ENCODE measurements at regions not wholly inside any gene's neighbourhood (a gene's known extent, or its start where the extent isn't known, plus 50 kb on each side); places are given as distances from the start of the nearest gene placed in this dataset.
"Not testable (repeated sequence)": the region's sequence is repeated elsewhere in the genome, so short reads cannot be mapped to it uniquely, and the experiment has no call there.

GRCh38 chr2:64243081-64244036, 99.1 kb upstream of the PELI1 start:
- DNase-seq (ENCODE audit: low read depth, low spot score): no peak
- in situ Hi-C loops (cut with HindIII; ENCODE audit: low pct_unique_long_range_greater_than_20kb, low sequenced_read_pairs): no loop called here

GRCh38 chr2:64244037-64244416, 99.8 kb upstream of the PELI1 start:
- DNase-seq (ENCODE audit: low read depth, low spot score): no peak
- in situ Hi-C loops (cut with HindIII; ENCODE audit: low pct_unique_long_range_greater_than_20kb, low sequenced_read_pairs): no loop called here

- no peak for DNase-seq (ENCODE audit: low read depth, low spot score)
- in situ Hi-C loops (cut with HindIII; ENCODE audit: low pct_unique_long_range_greater_than_20kb, low sequenced_read_pairs): no loop called here
Measured at GRCh38 chr2:64245631-64246030, 101.4 kb upstream of the PELI1 start.

- DNase-seq (ENCODE audit: low read depth, low spot score): no peak
- in situ Hi-C loops (cut with HindIII; ENCODE audit: low pct_unique_long_range_greater_than_20kb, low sequenced_read_pairs): no loop called here
Measured at GRCh38 chr2:64246962-64247361, 102.7 kb upstream of the PELI1 start.

GRCh38 chr2:64249426-64249825, 105.2 kb upstream of the PELI1 start:
- in situ Hi-C loops (cut with HindIII; ENCODE audit: low pct_unique_long_range_greater_than_20kb, low sequenced_read_pairs): no loop called here
- DNase-seq (ENCODE audit: low read depth, low spot score): no peak

- DNase-seq (ENCODE audit: low read depth, low spot score): no peak
- in situ Hi-C loops (cut with HindIII; ENCODE audit: low pct_unique_long_range_greater_than_20kb, low sequenced_read_pairs): no loop called here
Measured at GRCh38 chr2:64250063-64250462, 105.8 kb upstream of the PELI1 start.

- in situ Hi-C loops (cut with HindIII; ENCODE audit: low pct_unique_long_range_greater_than_20kb, low sequenced_read_pairs): no loop called here
- DNase-seq (ENCODE audit: low read depth, low spot score): no peak
Measured at GRCh38 chr2:64250751-64251423, 106.7 kb upstream of the PELI1 start.

- no peak for DNase-seq (ENCODE audit: low read depth, low spot score)
- in situ Hi-C loops (cut with HindIII; ENCODE audit: low pct_unique_long_range_greater_than_20kb, low sequenced_read_pairs): no loop called here
Measured at GRCh38 chr2:64251497-64252250, 107.5 kb upstream of the PELI1 start.

- DNase-seq (ENCODE audit: low read depth, low spot score); in situ Hi-C loops (cut with HindIII; ENCODE audit: low pct_unique_long_range_greater_than_20kb, low sequenced_read_pairs): not testable (repeated sequence)
Measured at GRCh38 chr2:64252251-64252978, 108.2 kb upstream of the PELI1 start.

GRCh38 chr2:64253421-64253820, 109.2 kb upstream of the PELI1 start:
- in situ Hi-C loops (cut with HindIII; ENCODE audit: low pct_unique_long_range_greater_than_20kb, low sequenced_read_pairs); DNase-seq (ENCODE audit: low read depth, low spot score): not testable (repeated sequence)

GRCh38 chr2:64258566-64258965, 114.3 kb upstream of the PELI1 start:
- in situ Hi-C loops (cut with HindIII; ENCODE audit: low pct_unique_long_range_greater_than_20kb, low sequenced_read_pairs): no loop called here
- no peak for DNase-seq (ENCODE audit: low read depth, low spot score)

- in situ Hi-C loops (cut with HindIII; ENCODE audit: low pct_unique_long_range_greater_than_20kb, low sequenced_read_pairs): no loop called here
- DNase-seq (ENCODE audit: low read depth, low spot score): no peak
Measured at GRCh38 chr2:64259312-64259711, 115.1 kb upstream of the PELI1 start.

GRCh38 chr2:64260093-64260803, 116.0 kb upstream of the PELI1 start:
- in situ Hi-C loops (cut with HindIII; ENCODE audit: low pct_unique_long_range_greater_than_20kb, low sequenced_read_pairs): no loop called here
- DNase-seq (ENCODE audit: low read depth, low spot score): no peak

GRCh38 chr2:64260817-64261216, 116.6 kb upstream of the PELI1 start:
- no peak for DNase-seq (ENCODE audit: low read depth, low spot score)
- in situ Hi-C loops (cut with HindIII; ENCODE audit: low pct_unique_long_range_greater_than_20kb, low sequenced_read_pairs): no loop called here

- in situ Hi-C loops (cut with HindIII; ENCODE audit: low pct_unique_long_range_greater_than_20kb, low sequenced_read_pairs): no loop called here
- no peak for DNase-seq (ENCODE audit: low read depth, low spot score)
Measured at GRCh38 chr2:64262071-64262470, 117.9 kb upstream of the PELI1 start.

GRCh38 chr2:64262816-64263215, 118.6 kb upstream of the PELI1 start:
- DNase-seq (ENCODE audit: low read depth, low spot score): no peak
- in situ Hi-C loops (cut with HindIII; ENCODE audit: low pct_unique_long_range_greater_than_20kb, low sequenced_read_pairs): no loop called here

- no peak for DNase-seq (ENCODE audit: low read depth, low spot score)
- in situ Hi-C loops (cut with HindIII; ENCODE audit: low pct_unique_long_range_greater_than_20kb, low sequenced_read_pairs): no loop called here
Measured at GRCh38 chr2:64263315-64263714, 119.1 kb upstream of the PELI1 start.
